Lung (tissue), 11 donors: ENCODE measurements at regions not wholly inside any gene's neighbourhood (a gene's known extent, or its start where the extent isn't known, plus 50 kb on each side); places are given as distances from the start of the nearest gene placed in this dataset.

Experiments used
- ATAC-seq: fragments of 200-7000 bp; cut with Tn5 transposase; one replicate; pipeline ENCODE4 v1.9.1; 2020; ENCODE audit warnings: moderate number of reproducible peaks; ENCODE audit not compliant: insufficient read depth, low FRiP score
- DNase-seq, 3 donors: peaks; one replicate each; pipeline ENCODE4 v3.0.0-alpha.2; 2013 to 2017
- H3K27ac ChIP-seq, 2 donors: one replicate each; pipeline ENCODE4 v1.5.1; 2013; ENCODE audit warnings: mild to moderate bottlenecking in 2 of 2, moderate library complexity in 2 of 2, control low read depth in 1 of 2, inconsistent platforms in 1 of 2, low read depth in 1 of 2, low read length in 1 of 2
- H3K27me3 ChIP-seq, 3 donors: one replicate each; pipeline ENCODE4 v1.5.1; 2013; ENCODE audit warnings: low read length in 2 of 3; ENCODE audit not compliant: control insufficient read depth in 3 of 3, insufficient read depth in 3 of 3
- H3K36me3 ChIP-seq, 4 donors: one replicate each; pipeline ENCODE4 v1.5.1; 2013; ENCODE audit warnings: low read length in 4 of 4, mild to moderate bottlenecking in 1 of 4, moderate library complexity in 1 of 4; ENCODE audit not compliant: control insufficient read depth in 4 of 4, insufficient read depth in 4 of 4
- H3K4me1 ChIP-seq, 5 donors: one replicate each; pipeline ENCODE4 v1.5.1; 2013; ENCODE audit warnings: low read length in 5 of 5, mild to moderate bottlenecking in 2 of 5, moderate library complexity in 1 of 5; ENCODE audit not compliant: control insufficient read depth in 5 of 5, insufficient read depth in 5 of 5
- H3K4me3 ChIP-seq: one replicate; pipeline ENCODE4 v1.5.1; 2013; ENCODE audit warnings: mild to moderate bottlenecking, control low read depth, moderate library complexity
- H3K9ac ChIP-seq, 2 donors: one replicate each; pipeline ENCODE4 v1.5.1; 2013; ENCODE audit warnings: low read length in 2 of 2, control low read depth in 1 of 2; ENCODE audit not compliant: insufficient read depth in 1 of 2
- H3K9me3 ChIP-seq, 4 donors: one replicate each; pipeline ENCODE4 v1.5.1; 2013; ENCODE audit warnings: low read length in 3 of 4, mild to moderate bottlenecking in 1 of 4, moderate library complexity in 1 of 4; ENCODE audit not compliant: control insufficient read depth in 4 of 4, insufficient read depth in 3 of 4
- CTCF ChIP-seq: IDR thresholded peaks from 2 replicates; pipeline ENCODE4 v1.5.1; 2012; ENCODE audit warnings: mild to moderate bottlenecking; ENCODE audit errors: control extremely low read depth, extremely low read depth
- WGBS, 2 donors: extraction: QIAGEN DNeasy Blood & Tissue Kit; methylation state at CpG; one replicate each; pipeline ENCODE4 v1.1.7; 2013; 5-methylcytosine and 5-hydroxymethylcytosine counted together
- donor health status: control.
- donor health status: control.
- donor health status: Bipolar disorder and iron deficiency.
- donor health status: healthy.
- donor health status: DM: yes; HTN: yes; CAD: no.

GRCh38 chr6:149181304-149181703 is 136.2 kb upstream of the TAB2 start:
- Histone ChIP-seq H3K4me3 (no peak overlapping the region), H3K4me1 (peaks cover 0 to 4% (median 0%) of the 10 kb centered on the region in 5 donors), H3K27me3 (no peaks in the 10 kb centered on the region), H3K27ac (no peak overlapping the region), H3K9me3 (peaks cover 0 to 9% (median 3%) of the 10 kb centered on the region in 4 donors), H3K36me3 (no peaks in the 10 kb centered on the region), H3K9ac (no peak overlapping the region)
- ATAC-seq: no peak
- no peak for TF ChIP-seq CTCF
- no peak for DNase-seq
- 92 to 96% methylated on average over 5 of the region's 5 CpGs for WGBS, 2 donors

GRCh38 chr6:149182262-149182661 is 135.2 kb upstream of the TAB2 start:
- ATAC-seq: no peak
- peaks cover 0 to under 1% (median 0%) of the 10 kb centered on the region in 5 donors for H3K4me1 ChIP-seq
- H3K27me3 ChIP-seq: no peaks in the 10 kb centered on the region
- 57 to 77% methylated on average over 6 of the region's 6 CpGs for WGBS, 2 donors
- no peak overlapping the region for H3K9ac ChIP-seq
- H3K27ac ChIP-seq: no peak overlapping the region
- H3K36me3 ChIP-seq: no peaks in the 10 kb centered on the region
- no peak for DNase-seq
- peaks cover 0 to 9% (median 3%) of the 10 kb centered on the region in 4 donors for H3K9me3 ChIP-seq
- H3K4me3 ChIP-seq: no peak overlapping the region
- no peak for TF ChIP-seq CTCF

- ATAC-seq (no peak), DNase-seq (no peak)
- no peaks in the 10 kb centered on the region for H3K36me3 ChIP-seq
- H3K4me1 ChIP-seq: no peaks in the 10 kb centered on the region
- 91 to 97% methylated on average over 2 of the region's 2 CpGs for WGBS, 2 donors
- no peak overlapping the region for H3K9ac ChIP-seq
- no peak for TF ChIP-seq CTCF
- peaks cover 0 to 9% (median 3%) of the 10 kb centered on the region in 4 donors for H3K9me3 ChIP-seq
- no peak overlapping the region for H3K27ac ChIP-seq
- H3K27me3 ChIP-seq: no peaks in the 10 kb centered on the region
- H3K4me3 ChIP-seq: no peak overlapping the region
Observed at GRCh38 chr6:149184523-149184922, 133.0 kb upstream of the TAB2 start.

GRCh38 chr6:149185799-149186357 is 131.6 kb upstream of the TAB2 start:
- Histone ChIP-seq H3K36me3 (no peaks in the 10 kb centered on the region), H3K4me1 (no peaks in the 10 kb centered on the region), H3K9me3 (peaks cover 0 to 9% (median 3%) of the 10 kb centered on the region in 4 donors), H3K4me3 (no peak overlapping the region), H3K27me3 (no peaks in the 10 kb centered on the region), H3K27ac (no peak overlapping the region), H3K9ac (no peak overlapping the region)
- ATAC-seq: no peak
- TF ChIP-seq CTCF: no peak
- no peak for DNase-seq
- 92 to 95% methylated on average over 7 of the region's 7 CpGs for WGBS, 2 donors
